HG03159 (cell line): ENCODE measurements at regions not wholly inside any gene's neighbourhood (a gene's known extent, or its start where the extent isn't known, plus 50 kb on each side); places are given as distances from the start of the nearest gene placed in this dataset.
"Not testable (repeated sequence)": the region's sequence is repeated elsewhere in the genome, so short reads cannot be mapped to it uniquely, and the experiment has no call there.

Experiments
- ATAC-seq: cut with Tn5 transposase; IDR thresholded peaks from one replicate; pipeline ENCODE4 v1.9.1; 2021; ENCODE audit warnings: mild to moderate bottlenecking, moderate library complexity; ENCODE audit not compliant: unreplicated experiment

GRCh38 chr4:179352221-179352620, 1910.0 kb upstream of the AGA start:
- ATAC-seq, result no peak

GRCh38 chr4:179353786-179354185, 1911.5 kb upstream of the AGA start:
- ATAC-seq, result no peak

- ATAC-seq, result no peak
These were observed 1919.8 kb upstream of the AGA start for GRCh38 chr4:179361978-179362486.

GRCh38 chr4:179365932-179366331, 1923.7 kb upstream of the AGA start:
- ATAC-seq, result not testable (repeated sequence)

- no peak for ATAC-seq
These were observed 1930.0 kb upstream of the AGA start for GRCh38 chr4:179372242-179372641.

GRCh38 chr4:179372746-179373145, 1930.5 kb upstream of the AGA start:
- no peak for ATAC-seq

GRCh38 chr4:179378847-179379246, 1936.6 kb upstream of the AGA start:
- not testable (repeated sequence) for ATAC-seq

GRCh38 chr4:179392787-179393186, 1950.5 kb upstream of the AGA start:
- ATAC-seq, result no peak

GRCh38 chr4:179398414-179398813, 1956.2 kb upstream of the AGA start:
- ATAC-seq, result no peak

GRCh38 chr4:179399054-179399782, 1957.0 kb upstream of the AGA start:
- ATAC-seq, result no peak

- no peak for ATAC-seq
These were observed 1973.0 kb upstream of the AGA start for GRCh38 chr4:179415037-179415846.

GRCh38 chr4:179415847-179416223, 1973.6 kb upstream of the AGA start:
- no peak for ATAC-seq

GRCh38 chr4:179417357-179417756, 1975.1 kb upstream of the AGA start:
- ATAC-seq, result no peak

GRCh38 chr4:179437962-179438361, 1995.7 kb upstream of the AGA start:
- no peak for ATAC-seq

GRCh38 chr4:179441596-179441995, 1999.4 kb upstream of the AGA start:
- ATAC-seq, result no peak

- ATAC-seq, result no peak
These were observed 2005.1 kb upstream of the AGA start for GRCh38 chr4:179447308-179447707.

GRCh38 chr4:179465131-179465797, 2023.0 kb upstream of the AGA start:
- ATAC-seq, result no peak

- ATAC-seq, result no peak
These were observed 2025.6 kb upstream of the AGA start for GRCh38 chr4:179467878-179468277.

GRCh38 chr4:179472164-179472563, 2029.9 kb upstream of the AGA start:
- ATAC-seq, result no peak

GRCh38 chr4:179478608-179479007, 2036.4 kb upstream of the AGA start:
- ATAC-seq, result no peak

- ATAC-seq, result no peak
These were observed 2043.5 kb upstream of the AGA start for GRCh38 chr4:179485781-179486180.
